Omental fat pad (tissue), 3 donors: ENCODE measurements at regions not wholly inside any gene's neighbourhood (a gene's known extent, or its start where the extent isn't known, plus 50 kb on each side); places are given as distances from the start of the nearest gene placed in this dataset.

ENCODE experiments used
- ATAC-seq: fragments of 150-250 bp; one replicate; pipeline ENCODE4 v1.9.1; 2016; ENCODE audit warnings: mild to moderate bottlenecking, moderate library complexity; ENCODE audit not compliant: low FRiP score
- DNase-seq: peaks from one replicate; pipeline ENCODE4 v3.0.0-alpha.2; 2019; ENCODE audit warnings: low spot score
- CTCF ChIP-seq, 3 donors: fragments of 450-650 bp; IDR thresholded peaks; one replicate each; pipeline ENCODE4 v1.5.1; 2016 to 2017; ENCODE audit warnings: antibody characterized with exemption in 3 of 3, mild to moderate bottlenecking in 3 of 3, moderate library complexity in 2 of 3

GRCh38 chr11:80779905-80780605 is 1339.2 kb upstream of the TENM4 start:
- no peak for DNase-seq
- TF ChIP-seq CTCF (IDR thresholded peaks at IDR 0.05), result no peak
- no peak for ATAC-seq

GRCh38 chr11:80778941-80779340 is 1338.1 kb upstream of the TENM4 start:
- no peak for TF ChIP-seq CTCF (IDR thresholded peaks at IDR 0.05)
- ATAC-seq (no peak), DNase-seq (no peak)

GRCh38 chr11:80778432-80778831 is 1337.6 kb upstream of the TENM4 start:
- DNase-seq (no peak), ATAC-seq (no peak)
- TF ChIP-seq CTCF (IDR thresholded peaks at IDR 0.05), result no peak

- TF ChIP-seq CTCF (IDR thresholded peaks at IDR 0.05), result no peak
- ATAC-seq, result no peak
- no peak for DNase-seq
Observed at GRCh38 chr11:80773919-80774318, 1333.1 kb upstream of the TENM4 start.

- ATAC-seq, result no peak
- DNase-seq, result no peak
- no peak for TF ChIP-seq CTCF (IDR thresholded peaks at IDR 0.05)
Observed at GRCh38 chr11:80771017-80771416, 1330.2 kb upstream of the TENM4 start.

GRCh38 chr11:80758787-80759186 is 1318.0 kb upstream of the TENM4 start:
- TF ChIP-seq CTCF (IDR thresholded peaks at IDR 0.05), result no peak
- DNase-seq, result no peak
- no peak for ATAC-seq

- no peak for ATAC-seq
- no peak for DNase-seq
- TF ChIP-seq CTCF (IDR thresholded peaks at IDR 0.05), result no peak
Observed at GRCh38 chr11:80748207-80748925, 1307.5 kb upstream of the TENM4 start.
